PC-3 (cell line): ENCODE measurements at regions not wholly inside any gene's neighbourhood (a gene's known extent, or its start where the extent isn't known, plus 50 kb on each side); places are given as distances from the start of the nearest gene placed in this dataset.

Experiments
- CTCF ChIP-seq: fragments of 300-600 bp; sonication (generic); conservative IDR thresholded peaks from 2 replicates; pipeline ENCODE4 v1.5.1; 2017; ENCODE audit warnings: antibody characterized with exemption, low read depth, mild to moderate bottlenecking, low read length
- EZH2 ChIP-seq: fragments of 300-600 bp; sonication (generic); IDR thresholded peaks from one replicate; pipeline ENCODE4 v1.6.1; 2017; ENCODE audit warnings: antibody characterized with exemption, mild to moderate bottlenecking, low read length; ENCODE audit not compliant: unreplicated experiment

- TF ChIP-seq CTCF: no peak
- TF ChIP-seq EZH2: no peak
These were observed 450.0 kb downstream of the SPRY1 start for GRCh38 chr4:123846561-123846960.
